Panc1 (cell line): ENCODE measurements at regions not wholly inside any gene's neighbourhood (a gene's known extent, or its start where the extent isn't known, plus 50 kb on each side); places are given as distances from the start of the nearest gene placed in this dataset.

Experiments used
- ATAC-seq: fragments of 200-7000 bp; cut with Tn5 transposase; 2 replicates; pipeline ENCODE4 v1.9.1; 2020; ENCODE audit warnings: mild to moderate bottlenecking, moderate library complexity
- BruUV-seq: library from RNA; stranded (reverse); fragments of 400-500 nt; replicated peaks from 2 replicates; lab custom pipeline; 2021; lab: Mats Ljungman, UMichigan
- CTCF ChIA-PET: fragments of 300-600 bp; sonication (Branson Sonifier 250); formaldehyde crosslinking; loops from one replicate; lab custom pipeline; 2022; ENCODE audit warnings: antibody characterized with exemption; lab: Charles Lee
- POLR2A ChIA-PET: fragments of 300-600 bp; sonication (Branson Sonifier 250); formaldehyde crosslinking; loops from one replicate; lab custom pipeline; 2022; ENCODE audit warnings: antibody characterized with exemption; lab: Charles Lee
- DNase-seq: peaks from one replicate; pipeline ENCODE4 v3.0.0-alpha.2; 2010; ENCODE audit warnings: low read depth, low spot score
- H3K27ac ChIP-seq: 2 replicates; pipeline ENCODE4 v1.5.1; 2011; ENCODE audit warnings: mild to moderate bottlenecking, low read length, inconsistent platforms
- H3K27me3 ChIP-seq: fragments of 200-500 bp; sonication (Bioruptor generic); 2 replicates; pipeline ENCODE4 v1.6.0; 2014; ENCODE audit warnings: low read length, inconsistent platforms; ENCODE audit not compliant: control insufficient read depth, insufficient read depth
- H3K36me3 ChIP-seq: fragments of 200-500 bp; sonication (Bioruptor generic); 2 replicates; pipeline ENCODE4 v1.5.1; 2014; ENCODE audit warnings: inconsistent platforms, mild to moderate bottlenecking, low read length, moderate library complexity; ENCODE audit not compliant: control insufficient read depth, insufficient read depth
- H3K4me1 ChIP-seq: 2 replicates; pipeline ENCODE4 v1.5.1; 2011; ENCODE audit warnings: inconsistent platforms, mild to moderate bottlenecking, low read length, moderate library complexity; ENCODE audit not compliant: control insufficient read depth, insufficient read depth
- H3K4me3 ChIP-seq, 2 experiments: 2 replicates each; pipeline ENCODE4 v1.5.1; 2011 to 2012; ENCODE audit warnings: low read depth in 2 of 2, low read length in 2 of 2, mild to moderate bottlenecking in 2 of 2, inconsistent platforms in 1 of 2, moderate library complexity in 1 of 2
- H3K9me3 ChIP-seq: fragments of 200-500 bp; sonication (Bioruptor generic); 2 replicates; pipeline ENCODE4 v1.5.1; 2014; ENCODE audit warnings: low read depth, mild to moderate bottlenecking, inconsistent platforms, low read length, moderate library complexity; ENCODE audit not compliant: control insufficient read depth, insufficient read depth
- POLR2AphosphoS5 ChIP-seq: IDR thresholded peaks from 2 replicates; pipeline ENCODE4 v1.6.1; 2012; ENCODE audit warnings: mild to moderate bottlenecking, low read depth, low read length, moderate library complexity
- REST ChIP-seq, 2 experiments: IDR thresholded peaks; 2 replicates each; pipeline ENCODE4 v1.6.1; 2011 to 2012; ENCODE audit warnings: low read depth in 2 of 2, control low read depth in 1 of 2, low read length in 1 of 2, mild to moderate bottlenecking in 1 of 2, moderate library complexity in 1 of 2; ENCODE audit not compliant: insufficient read depth in 1 of 2
- SIN3A ChIP-seq: IDR thresholded peaks from 2 replicates; pipeline ENCODE4 v1.6.1; 2012; ENCODE audit warnings: low read depth, mild to moderate bottlenecking, low read length, moderate library complexity, borderline replicate concordance; ENCODE audit not compliant: insufficient read depth
- TCF7L2 ChIP-seq: IDR thresholded peaks from 2 replicates; pipeline ENCODE4 v1.6.1; 2011; ENCODE audit warnings: mild to moderate bottlenecking, low read depth, low read length, inconsistent platforms
- in situ Hi-C: cut with HindIII; loops from 2 replicates; pipeline ENCODE4 v1.10.0; 2016; ENCODE audit warnings: low sequenced_read_pairs, low pct_unique_long_range_greater_than_20kb
- intact Hi-C: fragments of 100-400 bp; cut with micrococcal nuclease; formaldehyde crosslinking; loops from one replicate; pipeline ENCODE4 v1.10.0; 2022; ENCODE audit not compliant: unreplicated experiment
- TF ChIP-seq, protein P1 (sequence below): fragments of 450-650 bp; IDR thresholded peaks from 2 replicates; pipeline ENCODE4 v1.5.1; 2017; ENCODE audit warnings: mild to moderate bottlenecking

GRCh38 chr2:242054881-242055801, 185.6 kb downstream of the RTP5 start:
- in situ Hi-C loops (no loop called here), intact Hi-C loops (no loop called here)
- BruUV-seq, result no TSS peak
- ChIA-PET CTCF (no interaction called here), POLR2A (no interaction called here)
- H3K36me3 ChIP-seq, result no peaks in the 10 kb centered on the region
- peaks cover 2% of the 10 kb centered on the region; the same call in 1 of the 2 replicates for H3K9me3 ChIP-seq
- ATAC-seq, result peak; percentile 27; the same call in 1 of the 2 replicates
- H3K4me1 ChIP-seq, result no peaks in the 10 kb centered on the region
- H3K27ac ChIP-seq, result no peak overlapping the region
- H3K4me3 ChIP-seq, result no peak overlapping the region
- no peak for DNase-seq
- TF ChIP-seq REST (IDR thresholded peaks at IDR 0.05; ENCODE audit: insufficient read depth in 1 of 2, low read depth in 2 of 2, low read length in 1 of 2) (no peak), TCF7L2 (no peak), POLR2AphosphoS5 (no peak), SIN3A (no peak)
- TF ChIP-seq, protein P1, sequence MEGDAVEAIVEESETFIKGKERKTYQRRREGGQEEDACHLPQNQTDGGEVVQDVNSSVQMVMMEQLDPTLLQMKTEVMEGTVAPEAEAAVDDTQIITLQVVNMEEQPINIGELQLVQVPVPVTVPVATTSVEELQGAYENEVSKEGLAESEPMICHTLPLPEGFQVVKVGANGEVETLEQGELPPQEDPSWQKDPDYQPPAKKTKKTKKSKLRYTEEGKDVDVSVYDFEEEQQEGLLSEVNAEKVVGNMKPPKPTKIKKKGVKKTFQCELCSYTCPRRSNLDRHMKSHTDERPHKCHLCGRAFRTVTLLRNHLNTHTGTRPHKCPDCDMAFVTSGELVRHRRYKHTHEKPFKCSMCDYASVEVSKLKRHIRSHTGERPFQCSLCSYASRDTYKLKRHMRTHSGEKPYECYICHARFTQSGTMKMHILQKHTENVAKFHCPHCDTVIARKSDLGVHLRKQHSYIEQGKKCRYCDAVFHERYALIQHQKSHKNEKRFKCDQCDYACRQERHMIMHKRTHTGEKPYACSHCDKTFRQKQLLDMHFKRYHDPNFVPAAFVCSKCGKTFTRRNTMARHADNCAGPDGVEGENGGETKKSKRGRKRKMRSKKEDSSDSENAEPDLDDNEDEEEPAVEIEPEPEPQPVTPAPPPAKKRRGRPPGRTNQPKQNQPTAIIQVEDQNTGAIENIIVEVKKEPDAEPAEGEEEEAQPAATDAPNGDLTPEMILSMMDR, result no peak
- H3K27me3 ChIP-seq, result peaks cover 14% of the 10 kb centered on the region

GRCh38 chr2:242056026-242056425, 186.5 kb downstream of the RTP5 start:
- Histone ChIP-seq H3K27me3 (peaks cover 10% of the 10 kb centered on the region), H3K36me3 (no peaks in the 10 kb centered on the region), H3K9me3 (peaks cover 5% of the 10 kb centered on the region; the same call in 1 of the 2 replicates), H3K4me3 (no peak overlapping the region), H3K27ac (no peak overlapping the region), H3K4me1 (no peaks in the 10 kb centered on the region)
- POLR2A ChIA-PET, result no interaction called here
- DNase-seq (no peak), ATAC-seq (no peak)
- BruUV-seq, result no TSS peak
- CTCF ChIA-PET, result no interaction called here
- in situ Hi-C loops (no loop called here), intact Hi-C loops (no loop called here)
- TF ChIP-seq REST (IDR thresholded peaks at IDR 0.05; ENCODE audit: insufficient read depth in 1 of 2, low read depth in 2 of 2, low read length in 1 of 2), result no peak
- TF ChIP-seq POLR2AphosphoS5, result no peak
- TF ChIP-seq, protein P1, result no peak
- no peak for TF ChIP-seq SIN3A
